HEK293T (cell line): ENCODE measurements at regions not wholly inside any gene's neighbourhood (a gene's known extent, or its start where the extent isn't known, plus 50 kb on each side); places are given as distances from the start of the nearest gene placed in this dataset.

Experiments
- ARNT ChIP-seq: fragments of 450-650 bp; IDR thresholded peaks from 2 replicates; pipeline ENCODE4 v1.6.1; 2017; ENCODE audit warnings: mild to moderate bottlenecking
- BHLHE40 ChIP-seq: fragments of 450-650 bp; IDR thresholded peaks from 2 replicates; pipeline ENCODE4 v1.6.1; 2016; ENCODE audit warnings: mild to moderate bottlenecking, moderate library complexity, borderline replicate concordance
- CTBP1 ChIP-seq: fragments of 450-650 bp; IDR thresholded peaks from 2 replicates; pipeline ENCODE4 v1.6.1; 2016; ENCODE audit warnings: borderline replicate concordance
- ELF4 ChIP-seq: fragments of 450-650 bp; IDR thresholded peaks from 2 replicates; pipeline ENCODE4 v1.6.1; 2017; ENCODE audit warnings: antibody characterized with exemption
- FOXA1 ChIP-seq: fragments of 450-650 bp; IDR thresholded peaks from 2 replicates; pipeline ENCODE4 v1.6.1; 2016; ENCODE audit warnings: mild to moderate bottlenecking
- FOXM1 ChIP-seq: fragments of 450-650 bp; IDR thresholded peaks from 2 replicates; pipeline ENCODE4 v1.6.1; 2017; ENCODE audit warnings: mild to moderate bottlenecking, borderline replicate concordance
- HDGF ChIP-seq: fragments of 450-650 bp; IDR thresholded peaks from 2 replicates; pipeline ENCODE4 v1.6.1; 2017; ENCODE audit warnings: antibody characterized with exemption, borderline replicate concordance
- LEF1 ChIP-seq: fragments of 450-650 bp; IDR thresholded peaks from 2 replicates; pipeline ENCODE4 v1.6.1; 2017; ENCODE audit warnings: mild to moderate bottlenecking, borderline replicate concordance
- NFRKB ChIP-seq: fragments of 450-650 bp; IDR thresholded peaks from 2 replicates; pipeline ENCODE4 v1.6.1; 2016; ENCODE audit warnings: mild to moderate bottlenecking, moderate library complexity
- SP1 ChIP-seq: fragments of 450-650 bp; IDR thresholded peaks from 2 replicates; pipeline ENCODE4 v1.6.1; 2017
- SUZ12 ChIP-seq: fragments of 450-650 bp; IDR thresholded peaks from 2 replicates; pipeline ENCODE4 v1.6.1; 2016; ENCODE audit warnings: mild to moderate bottlenecking
- TARDBP ChIP-seq: fragments of 450-650 bp; IDR thresholded peaks from 2 replicates; pipeline ENCODE4 v1.6.1; 2016
- ZNF384 ChIP-seq: fragments of 450-650 bp; IDR thresholded peaks from 2 replicates; pipeline ENCODE4 v1.6.1; 2016

DNA sequence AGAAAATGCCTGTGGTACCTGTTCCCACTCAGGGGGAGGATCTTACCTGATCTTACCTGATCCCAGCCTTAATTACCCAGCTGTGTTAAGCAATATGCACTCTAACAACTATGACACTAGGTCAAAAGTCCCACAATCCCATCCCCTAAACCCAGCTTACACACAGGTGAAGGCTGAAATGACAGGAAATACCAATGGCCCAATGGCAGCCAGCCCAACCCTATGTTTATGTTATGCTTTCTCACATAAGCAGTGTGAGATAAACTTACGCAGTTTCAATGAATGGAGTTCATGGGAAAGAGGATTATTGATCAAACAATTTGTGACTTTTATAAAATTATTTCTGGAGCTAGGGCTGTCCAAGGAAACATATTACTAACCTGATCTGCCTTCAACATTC, 91.9 kb downstream of the GPAM start:
- TF ChIP-seq SP1 = no peak
- TF ChIP-seq FOXA1 = no peak
- no peak for TF ChIP-seq ARNT
- TF ChIP-seq ZNF384 = no peak
- no peak for TF ChIP-seq NFRKB
- TF ChIP-seq LEF1 = no peak
- TF ChIP-seq ELF4 = no peak
- no peak for TF ChIP-seq CTBP1
- no peak for TF ChIP-seq SUZ12
- TF ChIP-seq FOXM1 = no peak
- no peak for TF ChIP-seq BHLHE40
- TF ChIP-seq HDGF = no peak
- no peak for TF ChIP-seq TARDBP
